ENCODE measurements at regions not wholly inside any gene's neighbourhood (a gene's known extent, or its start where the extent isn't known, plus 50 kb on each side); places are given as distances from the start of the nearest gene placed in this dataset.

- no peak for TF ChIP-seq CTCF (conservative IDR thresholded peaks at IDR 0.05; ENCODE audit: low read length)
- TF ChIP-seq EZH2phosphoT487 (IDR thresholded peaks at IDR 0.05; ENCODE audit: borderline replicate concordance): no peak
Observed at GRCh38 chr5:133732536-133732935, 120.2 kb upstream of the FSTL4 start.
